DOHH2 (cell line): ENCODE measurements at regions not wholly inside any gene's neighbourhood (a gene's known extent, or its start where the extent isn't known, plus 50 kb on each side); places are given as distances from the start of the nearest gene placed in this dataset.

ENCODE experiments used
- H3F3A ChIP-seq: fragments of 200-600 bp; sonication (generic), shearing (Covaris generic); 2 replicates; pipeline ENCODE4 v1.6.0; 2016; ENCODE audit warnings: antibody characterized with exemption, mild to moderate bottlenecking; ENCODE audit not compliant: control insufficient read depth, insufficient read depth
- H3K27ac ChIP-seq: fragments of 200-600 bp; sonication (generic); 2 replicates; pipeline ENCODE4 v1.5.1; 2014; ENCODE audit warnings: low read depth, mild to moderate bottlenecking, low read length, moderate library complexity
- H3K27me3 ChIP-seq: fragments of 200-600 bp; sonication (generic); 2 replicates; pipeline ENCODE4 v1.6.1; 2014; ENCODE audit warnings: mild to moderate bottlenecking, low read length, mixed read lengths; ENCODE audit not compliant: control insufficient read depth
- H3K36me3 ChIP-seq: fragments of 200-600 bp; sonication (generic); 2 replicates; pipeline ENCODE4 v1.6.1; 2014; ENCODE audit warnings: mild to moderate bottlenecking, low read length, moderate library complexity, mixed read lengths; ENCODE audit not compliant: control insufficient read depth
- H3K4me1 ChIP-seq: fragments of 200-600 bp; sonication (generic); 2 replicates; pipeline ENCODE4 v1.6.1; 2014; ENCODE audit warnings: mild to moderate bottlenecking, low read length, mixed read lengths; ENCODE audit not compliant: control insufficient read depth
- H3K4me2 ChIP-seq: fragments of 200-600 bp; sonication (generic); 2 replicates; pipeline ENCODE4 v1.6.0; 2014; ENCODE audit warnings: mild to moderate bottlenecking, low read length, moderate library complexity
- H3K4me3 ChIP-seq: fragments of 200-600 bp; sonication (generic); 2 replicates; pipeline ENCODE4 v1.5.1; 2014; ENCODE audit warnings: mild to moderate bottlenecking, low read length, mixed read lengths
- H3K79me2 ChIP-seq: fragments of 200-600 bp; sonication (generic); 2 replicates; pipeline ENCODE4 v1.6.1; 2014; ENCODE audit warnings: mild to moderate bottlenecking, low read length, mixed read lengths; ENCODE audit not compliant: control insufficient read depth
- H3K9me2 ChIP-seq: fragments of 200-600 bp; sonication (generic); replicated peaks from 2 replicates; pipeline ENCODE4 v1.6.1; 2014; ENCODE audit warnings: mild to moderate bottlenecking, low read length, mixed read lengths; ENCODE audit not compliant: control insufficient read depth
- H3K9me3 ChIP-seq: fragments of 200-600 bp; sonication (generic); 2 replicates; pipeline ENCODE4 v1.6.1; 2014; ENCODE audit warnings: antibody characterized with exemption, low read length, mixed read lengths; ENCODE audit not compliant: control insufficient read depth, insufficient read depth
- H4K20me1 ChIP-seq: fragments of 200-600 bp; sonication (generic); 2 replicates; pipeline ENCODE4 v1.6.0; 2014; ENCODE audit warnings: low read depth, mild to moderate bottlenecking, antibody characterized with exemption, low read length, moderate library complexity; ENCODE audit not compliant: control insufficient read depth, insufficient read depth
- EZH2phosphoT487 ChIP-seq: fragments of 200-600 bp; sonication (generic); IDR thresholded peaks from 2 replicates; pipeline ENCODE4 v1.6.1; 2017; ENCODE audit warnings: borderline replicate concordance, mild to moderate bottlenecking, antibody characterized with exemption, low read length, moderate library complexity, mixed read lengths
- TF ChIP-seq, protein P1 (sequence below): fragments of 200-600 bp; sonication (generic); IDR thresholded peaks from one replicate; pipeline ENCODE4 v1.5.1; 2014; ENCODE audit warnings: antibody characterized with exemption, mild to moderate bottlenecking, low read depth, low read length; ENCODE audit not compliant: poor library complexity, severe bottlenecking

DNA sequence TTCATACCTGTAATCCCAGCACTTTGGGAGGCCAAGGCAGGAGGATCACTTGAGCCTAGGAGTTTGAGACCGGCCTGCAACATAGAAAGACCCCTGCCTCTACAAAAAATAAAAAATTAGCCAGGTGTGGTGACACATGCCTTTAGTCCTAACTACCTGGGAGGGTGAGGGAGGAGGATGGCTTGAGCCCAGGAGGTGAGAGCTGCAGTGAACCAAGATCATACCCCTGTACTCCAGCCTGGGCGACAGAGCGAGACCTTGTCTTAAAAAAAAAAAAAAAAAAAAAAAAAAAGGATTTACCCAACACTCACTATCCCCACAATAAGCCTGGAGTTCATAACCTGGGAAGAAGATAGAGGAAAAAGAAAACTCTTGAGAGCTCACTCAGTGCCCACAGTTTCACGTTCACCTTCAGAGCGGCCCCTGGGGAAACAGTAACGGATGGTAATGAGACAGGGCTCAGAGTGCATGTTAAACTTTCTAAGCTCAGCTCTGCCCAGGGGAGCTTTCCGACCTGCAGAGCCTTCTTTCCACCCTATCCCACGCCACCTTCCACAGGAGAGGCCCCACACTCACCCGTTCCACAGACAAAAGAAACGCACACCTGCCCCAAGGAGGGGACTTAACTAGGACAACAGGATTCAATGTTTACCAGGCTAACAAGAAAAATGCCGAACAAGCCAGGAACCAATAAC lies 259.8 kb upstream of the KLF14 start:
- no peak for TF ChIP-seq EZH2phosphoT487
- TF ChIP-seq, protein P1, sequence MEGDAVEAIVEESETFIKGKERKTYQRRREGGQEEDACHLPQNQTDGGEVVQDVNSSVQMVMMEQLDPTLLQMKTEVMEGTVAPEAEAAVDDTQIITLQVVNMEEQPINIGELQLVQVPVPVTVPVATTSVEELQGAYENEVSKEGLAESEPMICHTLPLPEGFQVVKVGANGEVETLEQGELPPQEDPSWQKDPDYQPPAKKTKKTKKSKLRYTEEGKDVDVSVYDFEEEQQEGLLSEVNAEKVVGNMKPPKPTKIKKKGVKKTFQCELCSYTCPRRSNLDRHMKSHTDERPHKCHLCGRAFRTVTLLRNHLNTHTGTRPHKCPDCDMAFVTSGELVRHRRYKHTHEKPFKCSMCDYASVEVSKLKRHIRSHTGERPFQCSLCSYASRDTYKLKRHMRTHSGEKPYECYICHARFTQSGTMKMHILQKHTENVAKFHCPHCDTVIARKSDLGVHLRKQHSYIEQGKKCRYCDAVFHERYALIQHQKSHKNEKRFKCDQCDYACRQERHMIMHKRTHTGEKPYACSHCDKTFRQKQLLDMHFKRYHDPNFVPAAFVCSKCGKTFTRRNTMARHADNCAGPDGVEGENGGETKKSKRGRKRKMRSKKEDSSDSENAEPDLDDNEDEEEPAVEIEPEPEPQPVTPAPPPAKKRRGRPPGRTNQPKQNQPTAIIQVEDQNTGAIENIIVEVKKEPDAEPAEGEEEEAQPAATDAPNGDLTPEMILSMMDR, result no peak
- Histone ChIP-seq H3K4me2 (no peak overlapping the region), H3K4me3 (no peak overlapping the region), H3K27ac (no peak overlapping the region), H3K4me1 (peaks cover 51% of the 10 kb centered on the region), H3K79me2 (peaks cover 83% of the 10 kb centered on the region), H3K9me3 (no peaks in the 10 kb centered on the region), H3F3A (peaks cover 11% of the 10 kb centered on the region; the same call in 1 of the 2 replicates), H3K27me3 (no peaks in the 10 kb centered on the region), H3K9me2 (no peaks in the 10 kb centered on the region), H3K36me3 (peaks cover 44% of the 10 kb centered on the region), H4K20me1 (peaks cover 15% of the 10 kb centered on the region; the same call in 1 of the 2 replicates)

DNA sequence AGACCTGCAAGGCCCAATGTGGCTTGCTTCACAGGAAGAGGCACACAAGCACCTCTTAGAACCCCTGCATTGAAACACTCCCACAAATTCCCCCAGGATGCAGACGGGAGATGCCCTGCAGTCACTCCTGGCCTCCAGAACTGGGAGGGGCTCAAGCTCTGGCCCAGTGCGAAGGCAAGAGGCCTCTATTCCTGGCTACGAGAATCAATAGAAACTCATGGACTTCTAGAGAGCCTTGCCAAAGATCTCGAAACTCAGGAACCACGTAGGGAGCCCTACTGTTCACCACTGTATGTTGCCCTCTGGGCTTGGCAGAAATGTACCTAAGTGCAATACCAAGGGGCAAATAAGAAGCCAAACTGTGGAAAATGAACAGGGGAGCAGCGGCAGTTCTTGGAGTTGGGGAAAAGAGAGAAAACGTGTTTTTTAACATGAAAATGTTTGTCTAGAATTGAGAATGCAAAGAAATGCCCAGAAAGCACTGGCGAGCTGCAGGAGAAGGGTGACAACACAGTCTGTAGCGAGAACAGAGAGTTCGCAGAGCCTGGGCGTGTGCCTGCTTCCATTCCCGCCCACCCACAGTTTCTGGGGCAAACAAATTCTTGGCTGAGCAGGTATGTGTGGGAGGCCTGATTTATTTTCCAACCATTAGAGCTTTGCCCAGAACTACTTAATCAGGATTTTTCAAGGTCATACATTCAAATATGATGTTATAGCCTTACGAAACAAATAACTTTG lies 260.5 kb upstream of the KLF14 start:
- TF ChIP-seq, protein P1, result no peak
- TF ChIP-seq EZH2phosphoT487, result no peak
- H3K4me3 ChIP-seq, result no peak overlapping the region
- no peaks in the 10 kb centered on the region for H3K27me3 ChIP-seq
- peaks cover 15% of the 10 kb centered on the region; the same call in 1 of the 2 replicates for H4K20me1 ChIP-seq
- peaks cover 6% of the 10 kb centered on the region; the same call in 1 of the 2 replicates for H3F3A ChIP-seq
- H3K27ac ChIP-seq, result no peak overlapping the region
- H3K36me3 ChIP-seq, result peaks cover 45% of the 10 kb centered on the region
- no peaks in the 10 kb centered on the region for H3K9me2 ChIP-seq
- H3K4me1 ChIP-seq, result peaks cover 53% of the 10 kb centered on the region
- H3K4me2 ChIP-seq, result no peak overlapping the region
- peaks cover 83% of the 10 kb centered on the region for H3K79me2 ChIP-seq
- H3K9me3 ChIP-seq, result no peaks in the 10 kb centered on the region

- H3K4me2 ChIP-seq, result no peak overlapping the region
- no peak overlapping the region for H3K27ac ChIP-seq
- peaks cover 62% of the 10 kb centered on the region for H3K4me1 ChIP-seq
- peaks cover 48% of the 10 kb centered on the region for H3K36me3 ChIP-seq
- peaks cover 6% of the 10 kb centered on the region; the same call in 1 of the 2 replicates for H3F3A ChIP-seq
- H3K27me3 ChIP-seq, result no peaks in the 10 kb centered on the region
- H3K4me3 ChIP-seq, result no peak overlapping the region
- peaks cover 15% of the 10 kb centered on the region; the same call in 1 of the 2 replicates for H4K20me1 ChIP-seq
- TF ChIP-seq, protein P1, result no peak
- TF ChIP-seq EZH2phosphoT487, result no peak
- no peaks in the 10 kb centered on the region for H3K9me2 ChIP-seq
- H3K9me3 ChIP-seq, result no peaks in the 10 kb centered on the region
- H3K79me2 ChIP-seq, result peaks cover 86% of the 10 kb centered on the region
These were observed 261.5 kb upstream of the KLF14 start for GRCh38 chr7:130995252-130996081.
